Mesenchymal stem cell (in vitro differentiated cells and primary cell): ENCODE measurements at regions not wholly inside any gene's neighbourhood (a gene's known extent, or its start where the extent isn't known, plus 50 kb on each side); places are given as distances from the start of the nearest gene placed in this dataset.

Source experiments
- DNase-seq: peaks from one replicate; pipeline ENCODE4 v3.0.0-alpha.2; 2013
- H2AFZ ChIP-seq: one replicate; pipeline ENCODE4 v1.6.1; 2013; ENCODE audit warnings: low read depth, mild to moderate bottlenecking, control low read depth, inconsistent platforms, low read length, moderate library complexity
- H2AK5ac ChIP-seq: 2 replicates; pipeline ENCODE4 v1.6.1; 2013; ENCODE audit warnings: low read length, moderate library complexity, mild to moderate bottlenecking, inconsistent platforms; ENCODE audit not compliant: severe bottlenecking
- H2BK120ac ChIP-seq: one replicate; pipeline ENCODE4 v1.6.1; 2013; ENCODE audit warnings: low read depth, mild to moderate bottlenecking, inconsistent platforms, low read length, moderate library complexity
- H2BK12ac ChIP-seq, 2 experiments: one replicate each; pipeline ENCODE4 v1.6.1; 2013; ENCODE audit warnings: inconsistent platforms in 2 of 2, low read length in 2 of 2, mild to moderate bottlenecking in 2 of 2, moderate library complexity in 2 of 2, control low read depth in 1 of 2
- H2BK15ac ChIP-seq: one replicate; pipeline ENCODE4 v1.6.1; 2013; ENCODE audit warnings: mild to moderate bottlenecking, low read depth, inconsistent platforms; ENCODE audit not compliant: poor library complexity, severe bottlenecking
- H2BK5ac ChIP-seq: 2 replicates; pipeline ENCODE4 v1.6.1; 2013; ENCODE audit warnings: low read depth, mild to moderate bottlenecking, low read length, control low read depth, inconsistent platforms; ENCODE audit not compliant: poor library complexity, severe bottlenecking
- H3K14ac ChIP-seq, 2 experiments: one replicate each; pipeline ENCODE4 v1.6.1; 2013; ENCODE audit warnings: inconsistent platforms in 2 of 2, low read length in 2 of 2, control low read depth in 1 of 2, mild to moderate bottlenecking in 1 of 2, moderate library complexity in 1 of 2
- H3K18ac ChIP-seq, 2 experiments: one replicate each; pipeline ENCODE4 v1.6.1; 2013; ENCODE audit warnings: inconsistent platforms in 2 of 2, low read length in 2 of 2, control low read depth in 1 of 2, low read depth in 1 of 2, mild to moderate bottlenecking in 1 of 2
- H3K23ac ChIP-seq, 2 experiments: one replicate each; pipeline ENCODE4 v1.6.1; 2013; ENCODE audit warnings: inconsistent platforms in 2 of 2, low read length in 2 of 2, mild to moderate bottlenecking in 2 of 2, moderate library complexity in 2 of 2, control low read depth in 1 of 2
- H3K27ac ChIP-seq: 2 replicates; pipeline ENCODE4 v1.5.1; 2013; ENCODE audit warnings: mild to moderate bottlenecking, moderate library complexity, low read length, control low read depth, inconsistent platforms; ENCODE audit not compliant: poor library complexity, severe bottlenecking
- H3K27me3 ChIP-seq, 2 experiments: 2 replicates each; pipeline versions ENCODE4 v1.6.1 to v1.7.0; 2013; ENCODE audit warnings: low read length in 2 of 2, mild to moderate bottlenecking in 2 of 2, moderate library complexity in 2 of 2, control low read depth in 1 of 2, inconsistent platforms in 1 of 2; ENCODE audit not compliant: control insufficient read depth in 1 of 2, insufficient read depth in 1 of 2
- H3K36me3 ChIP-seq, 2 experiments: 2 replicates each; pipeline versions ENCODE4 v1.6.1 to v1.7.0; 2013; ENCODE audit warnings: low read length in 2 of 2, control low read depth in 1 of 2, inconsistent platforms in 1 of 2, low read depth in 1 of 2, mild to moderate bottlenecking in 1 of 2; ENCODE audit not compliant: insufficient read depth in 2 of 2, control insufficient read depth in 1 of 2
- H3K4ac ChIP-seq, 2 experiments: one replicate each; pipeline ENCODE4 v1.6.1; 2013; ENCODE audit warnings: inconsistent platforms in 2 of 2, low read length in 2 of 2, mild to moderate bottlenecking in 2 of 2, moderate library complexity in 2 of 2, control low read depth in 1 of 2, low read depth in 1 of 2
- H3K4me1 ChIP-seq: 2 replicates; pipeline ENCODE4 v1.6.1; 2013; ENCODE audit warnings: low read depth, low read length, control low read depth; ENCODE audit not compliant: control insufficient read depth, insufficient read depth
- H3K4me2 ChIP-seq: 2 replicates; pipeline ENCODE4 v1.6.1; 2013; ENCODE audit warnings: low read length, mild to moderate bottlenecking, inconsistent platforms; ENCODE audit not compliant: poor library complexity, severe bottlenecking
- H3K4me3 ChIP-seq, 2 experiments: 2 replicates each; pipeline versions ENCODE4 v1.5.1 to v1.7.0; 2013; ENCODE audit warnings: low read length in 2 of 2, mild to moderate bottlenecking in 2 of 2, control low read depth in 1 of 2, low read depth in 1 of 2; ENCODE audit not compliant: insufficient read depth in 1 of 2
- H3K79me1 ChIP-seq: replicated peaks from 2 replicates; pipeline ENCODE4 v1.6.1; 2013; ENCODE audit warnings: mild to moderate bottlenecking, control low read depth, low read length, inconsistent platforms; ENCODE audit not compliant: poor library complexity, severe bottlenecking
- H3K9ac ChIP-seq: 2 replicates; pipeline ENCODE4 v1.7.0; 2013; ENCODE audit warnings: mild to moderate bottlenecking, low read length, moderate library complexity
- H3K9me3 ChIP-seq: 2 replicates; pipeline ENCODE4 v1.7.0; 2013; ENCODE audit warnings: mild to moderate bottlenecking, low read length; ENCODE audit not compliant: control insufficient read depth
- H4K8ac ChIP-seq: one replicate; pipeline ENCODE4 v1.6.1; 2013; ENCODE audit warnings: inconsistent platforms, mild to moderate bottlenecking, low read length, moderate library complexity
- H4K91ac ChIP-seq: one replicate; pipeline ENCODE4 v1.6.1; 2013; ENCODE audit warnings: mild to moderate bottlenecking, low read length, inconsistent platforms
- WGBS: methylation state at CpG from one replicate; pipeline ENCODE4 v1.1.7; 2013; ENCODE audit warnings: mixed read lengths; 5-methylcytosine and 5-hydroxymethylcytosine counted together

DNA sequence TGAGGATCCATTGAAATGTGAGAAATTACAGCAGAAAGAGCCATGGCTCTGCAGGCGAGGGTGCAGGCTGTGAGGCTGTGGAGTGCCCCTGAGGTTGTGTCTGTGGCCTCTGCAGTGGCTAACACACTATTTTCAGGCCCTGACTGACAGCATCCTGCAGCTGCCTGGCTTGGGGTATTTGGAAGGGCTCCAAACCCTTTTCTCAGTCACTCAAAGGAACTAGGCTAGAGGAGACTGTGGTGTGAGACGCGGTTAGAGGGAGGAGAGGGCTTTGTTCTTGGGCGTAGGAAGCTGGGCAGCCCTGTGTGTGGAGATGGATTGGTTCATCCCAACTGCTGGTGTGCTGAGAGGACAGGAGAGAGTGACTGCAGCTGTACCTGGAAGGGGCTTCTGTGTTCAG lies 134.9 kb downstream of the RAMP3 start:
- Histone ChIP-seq H3K79me1 (no peaks in the 10 kb centered on the region), H3K36me3 (no peaks in the 10 kb centered on the region), H3K9ac (no peak overlapping the region), H3K27ac (no peak overlapping the region), H2BK5ac (no peak overlapping the region), H3K4me3 (no peak overlapping the region), H3K9me3 (peaks cover 12% of the 10 kb centered on the region), H2AFZ (no peak overlapping the region), H4K8ac (no peak overlapping the region), H3K14ac (no peak overlapping the region), H2BK15ac (no peak overlapping the region), H2AK5ac (no peak overlapping the region), H3K4me2 (no peak overlapping the region), H3K4me1 (no peaks in the 10 kb centered on the region), H3K23ac (no peak overlapping the region), H3K18ac (no peak overlapping the region), H3K27me3 (peaks cover 0 to 35% of the 10 kb centered on the region in 2 experiments), H2BK12ac (no peak overlapping the region), H3K4ac (no peak overlapping the region), H2BK120ac (no peak overlapping the region), H4K91ac (no peak overlapping the region)
- WGBS: 61% methylated on average over 4 of the region's 4 CpGs
- DNase-seq: no peak

DNA sequence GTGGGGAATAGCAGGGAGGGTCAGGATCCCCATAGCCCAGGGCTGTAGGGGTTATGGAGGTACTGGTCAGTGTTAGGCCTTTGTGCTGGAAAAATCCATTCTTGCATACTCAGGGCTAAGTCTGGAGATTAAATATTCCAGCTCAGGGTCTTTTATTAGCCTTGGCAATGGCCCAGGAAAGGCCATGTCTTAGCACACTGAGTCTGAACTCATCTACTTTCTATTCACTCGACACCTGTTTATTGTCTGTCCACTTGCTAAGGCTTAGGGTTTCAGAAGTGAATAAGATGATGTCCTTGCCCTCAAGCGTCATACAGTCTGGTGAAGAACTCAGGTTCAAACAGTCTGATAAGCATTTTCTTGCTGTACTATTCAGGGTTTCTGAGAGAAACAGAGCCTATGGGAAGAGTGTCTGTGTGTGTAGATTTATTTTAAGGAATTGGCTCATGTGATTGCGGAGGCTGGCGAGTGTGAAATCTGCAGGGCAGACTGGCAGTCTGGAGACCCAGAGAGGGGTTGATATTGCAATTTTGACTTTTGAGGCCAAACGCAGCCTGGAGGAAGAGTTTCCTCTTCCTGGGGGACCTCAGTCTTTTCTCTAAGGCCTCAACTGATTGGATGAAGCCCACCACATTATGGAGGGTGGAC lies 135.8 kb downstream of the RAMP3 start:
- Histone ChIP-seq H3K4me1 (no peaks in the 10 kb centered on the region), H4K8ac (no peak overlapping the region)
- 84% methylated on average over 5 of the region's 5 CpGs for WGBS

DNA sequence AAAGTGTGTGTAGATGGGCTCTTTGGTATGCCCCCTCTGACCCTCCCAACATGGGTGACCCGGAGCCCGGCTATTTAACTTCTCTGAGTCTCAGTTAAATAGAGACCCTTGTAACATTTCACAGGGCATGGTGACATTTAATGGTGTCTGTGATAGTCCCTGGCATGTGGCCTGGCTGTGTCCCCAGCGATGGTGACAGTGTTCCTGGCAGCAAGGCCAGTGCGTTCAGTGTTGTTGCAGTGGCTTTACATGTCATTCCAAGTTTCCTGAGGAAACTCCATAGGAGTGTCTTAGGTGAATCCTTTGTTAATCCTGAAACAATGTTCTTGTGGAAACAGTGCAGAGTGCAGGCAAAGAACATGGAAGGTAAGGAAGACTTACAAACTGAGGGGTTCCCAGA lies 137.0 kb downstream of the RAMP3 start:
- H3K18ac ChIP-seq: no peak overlapping the region

More for the DNA sequence above, 135.8 kb downstream of the RAMP3 start:
- H3K9me3 ChIP-seq: peaks cover 3% of the 10 kb centered on the region
- H3K23ac ChIP-seq: no peak overlapping the region
- no peak overlapping the region for H2BK5ac ChIP-seq
- no peak overlapping the region for H3K4me3 ChIP-seq
- H2AK5ac ChIP-seq: no peak overlapping the region
- DNase-seq: no peak
- no peak overlapping the region for H3K14ac ChIP-seq
- no peak overlapping the region for H3K9ac ChIP-seq
- no peak overlapping the region for H3K18ac ChIP-seq
- no peak overlapping the region for H3K4ac ChIP-seq
- peaks cover 0 to 35% of the 10 kb centered on the region in 2 experiments for H3K27me3 ChIP-seq
- H3K4me2 ChIP-seq: no peak overlapping the region
- H4K91ac ChIP-seq: no peak overlapping the region
- no peak overlapping the region for H2BK12ac ChIP-seq
- no peak overlapping the region for H2BK15ac ChIP-seq
- no peaks in the 10 kb centered on the region for H3K36me3 ChIP-seq
- H2BK120ac ChIP-seq: no peak overlapping the region
- no peaks in the 10 kb centered on the region for H3K79me1 ChIP-seq
- H2AFZ ChIP-seq: no peak overlapping the region
- H3K27ac ChIP-seq: no peak overlapping the region

DNA sequence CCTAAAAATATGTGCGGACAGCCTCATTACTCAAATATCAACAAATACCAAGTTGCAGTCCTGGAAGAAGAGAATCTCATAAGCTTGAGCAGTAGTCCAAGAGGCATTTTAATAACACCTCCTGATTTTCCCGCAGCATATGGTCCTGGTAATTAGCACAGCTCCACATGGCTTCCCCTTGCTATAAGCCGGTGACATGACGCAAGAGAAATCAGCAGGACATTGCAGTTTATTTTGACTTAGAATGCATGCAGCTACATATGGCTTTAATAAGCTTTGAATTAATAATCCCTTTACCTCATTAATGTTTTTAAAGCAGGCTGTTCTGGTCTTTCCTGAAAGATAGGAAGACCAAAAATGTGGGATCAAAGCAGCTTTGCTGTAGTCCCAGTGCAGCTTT lies 137.6 kb downstream of the RAMP3 start:
- H4K8ac ChIP-seq: no peak overlapping the region
- WGBS: 81% methylated on average over 4 of the region's 4 CpGs
- H2BK15ac ChIP-seq: no peak overlapping the region
- no peaks in the 10 kb centered on the region for H3K9me3 ChIP-seq
- H3K27me3 ChIP-seq: peaks cover 0 to 35% of the 10 kb centered on the region in 2 experiments
- H3K14ac ChIP-seq: no peak overlapping the region
- no peak overlapping the region for H2BK12ac ChIP-seq
- no peak overlapping the region for H2BK5ac ChIP-seq
- no peak overlapping the region for H2BK120ac ChIP-seq
- no peak overlapping the region for H3K18ac ChIP-seq
- no peak overlapping the region for H3K9ac ChIP-seq
- no peak overlapping the region for H4K91ac ChIP-seq
- no peaks in the 10 kb centered on the region for H3K79me1 ChIP-seq
- DNase-seq: no peak
- no peak overlapping the region for H3K4ac ChIP-seq
- H3K4me1 ChIP-seq: no peaks in the 10 kb centered on the region
- H2AFZ ChIP-seq: no peak overlapping the region
- no peak overlapping the region for H3K23ac ChIP-seq
- H3K4me3 ChIP-seq: no peak overlapping the region
- H3K4me2 ChIP-seq: no peak overlapping the region
- H3K36me3 ChIP-seq: no peaks in the 10 kb centered on the region
- H3K27ac ChIP-seq: no peak overlapping the region
- H2AK5ac ChIP-seq: no peak overlapping the region

More for the DNA sequence above, 137.0 kb downstream of the RAMP3 start:
- Histone ChIP-seq H3K23ac (no peak overlapping the region), H3K4me1 (no peaks in the 10 kb centered on the region), H2BK15ac (no peak overlapping the region), H3K4ac (no peak overlapping the region), H3K27ac (no peak overlapping the region), H3K79me1 (no peaks in the 10 kb centered on the region), H2BK12ac (no peak overlapping the region), H2AK5ac (no peak overlapping the region), H2AFZ (no peak overlapping the region), H2BK5ac (no peak overlapping the region), H3K36me3 (no peaks in the 10 kb centered on the region), H3K9me3 (no peaks in the 10 kb centered on the region), H4K91ac (no peak overlapping the region), H2BK120ac (no peak overlapping the region), H3K4me3 (no peak overlapping the region), H3K4me2 (no peak overlapping the region), H4K8ac (no peak overlapping the region), H3K14ac (no peak overlapping the region), H3K9ac (no peak overlapping the region), H3K27me3 (peaks cover 0 to 35% of the 10 kb centered on the region in 2 experiments)
- WGBS: 71% methylated on average over 4 of the region's 4 CpGs
- no peak for DNase-seq
